GM23248 (cell line): ENCODE measurements at regions not wholly inside any gene's neighbourhood (a gene's known extent, or its start where the extent isn't known, plus 50 kb on each side); places are given as distances from the start of the nearest gene placed in this dataset.

Experiments
- EZH2 ChIP-seq: fragments of 200-600 bp; sonication (generic); IDR thresholded peaks from 2 replicates; pipeline ENCODE4 v1.6.1; 2018; ENCODE audit warnings: antibody characterized with exemption, mild to moderate bottlenecking; ENCODE audit not compliant: insufficient read depth, poor library complexity, severe bottlenecking
- EZH2phosphoT487 ChIP-seq: fragments of 200-600 bp; sonication (generic); IDR thresholded peaks from 2 replicates; pipeline ENCODE4 v1.6.1; 2018; ENCODE audit warnings: antibody characterized with exemption, moderate library complexity, mild to moderate bottlenecking, low read depth; ENCODE audit not compliant: insufficient read depth

DNA sequence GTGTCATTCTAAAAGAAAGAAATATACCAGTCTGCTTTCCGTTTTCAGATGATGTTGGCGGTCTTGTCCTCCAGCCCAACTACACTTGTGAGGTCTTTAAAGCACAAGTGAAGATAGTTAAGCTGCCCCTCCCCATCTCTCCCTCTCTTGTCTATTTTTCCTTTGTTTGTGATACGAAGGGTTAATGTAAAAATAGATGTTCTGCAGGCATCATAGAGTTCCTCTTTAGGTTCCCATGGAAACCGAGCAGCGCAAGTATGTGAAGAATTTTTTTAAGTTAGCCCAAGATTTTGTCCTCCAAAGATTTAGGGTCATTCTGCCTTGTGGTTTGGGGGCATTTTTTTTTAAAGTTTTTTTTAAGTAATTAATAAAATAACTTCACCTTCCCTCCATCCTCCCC lies 232.4 kb upstream of the AJAP1 start:
- no peak for TF ChIP-seq EZH2
- no peak for TF ChIP-seq EZH2phosphoT487
